ENCODE measurements at regions not wholly inside any gene's neighbourhood (a gene's known extent, or its start where the extent isn't known, plus 50 kb on each side); places are given as distances from the start of the nearest gene placed in this dataset.

GRCh38 chrX:134716620-134717012, 58.3 kb upstream of the PLAC1 start:
- Histone ChIP-seq H3K36me3 (no peaks in the 10 kb centered on the region), H3K27me3 (no peaks in the 10 kb centered on the region), H3K4me3 (no peak overlapping the region), H3K4me1 (no peaks in the 10 kb centered on the region), H3K27ac (no peak overlapping the region), H3K9me3 (no peaks in the 10 kb centered on the region)
- ATAC-seq (no peak), DNase-seq (no peak)
- intact Hi-C loops (cut with DNase I; ENCODE audit: low total_unique reads) (no loop called here), in situ Hi-C loops (cut with MboI; ENCODE audit: low sequenced_read_pairs in 4 of 4) (no loop called here)
- no peak for TF ChIP-seq POLR2A (IDR thresholded peaks at IDR 0.05)
- TF ChIP-seq CTCF (IDR thresholded peaks at IDR 0.05 in 4 of 5, conservative IDR thresholded peaks at IDR 0.05 in 1 of 5): no peak

- H3K27me3 ChIP-seq: no peaks in the 10 kb centered on the region
- no peaks in the 10 kb centered on the region for H3K9me3 ChIP-seq
- no peak for DNase-seq
- H3K4me1 ChIP-seq: no peaks in the 10 kb centered on the region
- intact Hi-C loops (cut with DNase I; ENCODE audit: low total_unique reads) (no loop called here), in situ Hi-C loops (cut with MboI; ENCODE audit: low sequenced_read_pairs in 4 of 4) (no loop called here)
- ATAC-seq: no peak
- no peak overlapping the region for H3K4me3 ChIP-seq
- no peak overlapping the region for H3K27ac ChIP-seq
- H3K36me3 ChIP-seq: no peaks in the 10 kb centered on the region
- TF ChIP-seq POLR2A (IDR thresholded peaks at IDR 0.05) (no peak), CTCF (IDR thresholded peaks at IDR 0.05 in 4 of 5, conservative IDR thresholded peaks at IDR 0.05 in 1 of 5) (no peak)
Observed at GRCh38 chrX:134715930-134716619, 57.8 kb upstream of the PLAC1 start.

- intact Hi-C loops (cut with DNase I; ENCODE audit: low total_unique reads) (no loop called here), in situ Hi-C loops (cut with MboI; ENCODE audit: low sequenced_read_pairs in 4 of 4) (no loop called here)
- Histone ChIP-seq H3K4me1 (no peaks in the 10 kb centered on the region), H3K27me3 (no peaks in the 10 kb centered on the region), H3K27ac (no peak overlapping the region), H3K9me3 (no peaks in the 10 kb centered on the region), H3K4me3 (no peak overlapping the region), H3K36me3 (no peaks in the 10 kb centered on the region)
- ATAC-seq: no peak
- DNase-seq: no peak
- no peak for TF ChIP-seq CTCF (IDR thresholded peaks at IDR 0.05 in 4 of 5, conservative IDR thresholded peaks at IDR 0.05 in 1 of 5)
- no peak for TF ChIP-seq POLR2A (IDR thresholded peaks at IDR 0.05)
Observed at GRCh38 chrX:134714633-134715110, 56.4 kb upstream of the PLAC1 start.

GRCh38 chrX:134713618-134714107, 55.4 kb upstream of the PLAC1 start:
- no peak for ATAC-seq
- Histone ChIP-seq H3K9me3 (no peaks in the 10 kb centered on the region), H3K4me3 (no peak overlapping the region), H3K36me3 (no peaks in the 10 kb centered on the region), H3K4me1 (no peaks in the 10 kb centered on the region), H3K27me3 (no peaks in the 10 kb centered on the region), H3K27ac (no peak overlapping the region)
- TF ChIP-seq CTCF (IDR thresholded peaks at IDR 0.05 in 4 of 5, conservative IDR thresholded peaks at IDR 0.05 in 1 of 5) (no peak), POLR2A (IDR thresholded peaks at IDR 0.05) (no peak)
- in situ Hi-C loops (cut with MboI; ENCODE audit: low sequenced_read_pairs in 4 of 4): no loop called here
- intact Hi-C loops (cut with DNase I; ENCODE audit: low total_unique reads): no loop called here
- no peak for DNase-seq

- H3K36me3 ChIP-seq: no peaks in the 10 kb centered on the region
- no peak overlapping the region for H3K27ac ChIP-seq
- TF ChIP-seq POLR2A (IDR thresholded peaks at IDR 0.05) (no peak), CTCF (IDR thresholded peaks at IDR 0.05 in 4 of 5, conservative IDR thresholded peaks at IDR 0.05 in 1 of 5) (no peak)
- no peak overlapping the region for H3K4me3 ChIP-seq
- DNase-seq: no peak
- no peaks in the 10 kb centered on the region for H3K4me1 ChIP-seq
- intact Hi-C loops (cut with DNase I; ENCODE audit: low total_unique reads) (no loop called here), in situ Hi-C loops (cut with MboI; ENCODE audit: low sequenced_read_pairs in 4 of 4) (no loop called here)
- no peak for ATAC-seq
- no peaks in the 10 kb centered on the region for H3K9me3 ChIP-seq
- H3K27me3 ChIP-seq: no peaks in the 10 kb centered on the region
Observed at GRCh38 chrX:134712272-134712671, 54.0 kb upstream of the PLAC1 start.
